Osteoblast (primary cell): ENCODE measurements at regions not wholly inside any gene's neighbourhood (a gene's known extent, or its start where the extent isn't known, plus 50 kb on each side); places are given as distances from the start of the nearest gene placed in this dataset.
A peak's percentile ranks its signal among the peaks of the same experiment; 100 is the strongest.

Source experiments
- DNase-seq: peaks from one replicate; pipeline ENCODE4 v3.0.0; 2011; ENCODE audit warnings: low spot score, mixed read lengths; ENCODE audit not compliant: insufficient read length; ENCODE audit errors: missing footprints
- H2AFZ ChIP-seq: 2 replicates; pipeline ENCODE4 v1.6.0; 2011; ENCODE audit warnings: mild to moderate bottlenecking, low read length
- H3K27ac ChIP-seq: 2 replicates; pipeline ENCODE4 v1.5.1; 2011; ENCODE audit warnings: mild to moderate bottlenecking, low read depth, low read length, moderate library complexity
- H3K27me3 ChIP-seq: 2 replicates; pipeline ENCODE4 v1.6.0; 2012; ENCODE audit warnings: mild to moderate bottlenecking, control low read depth, inconsistent platforms, low read length, moderate library complexity; ENCODE audit not compliant: insufficient read depth
- H3K36me3 ChIP-seq: 2 replicates; pipeline ENCODE4 v1.5.1; 2011; ENCODE audit warnings: mild to moderate bottlenecking, low read length, control low read depth, moderate library complexity; ENCODE audit not compliant: insufficient read depth
- H3K4me1 ChIP-seq: 2 replicates; pipeline ENCODE4 v1.5.1; 2011; ENCODE audit warnings: mild to moderate bottlenecking, low read length, control low read depth, moderate library complexity; ENCODE audit not compliant: insufficient read depth
- H3K4me2 ChIP-seq: 2 replicates; pipeline ENCODE4 v1.6.0; 2011; ENCODE audit warnings: mild to moderate bottlenecking, low read length; ENCODE audit not compliant: insufficient read depth
- H3K4me3 ChIP-seq: fragments of 200-600 bp; sonication (generic); 3 replicates; pipeline ENCODE4 v1.5.1; 2012; ENCODE audit warnings: mild to moderate bottlenecking, low read length, inconsistent platforms; ENCODE audit not compliant: insufficient read depth
- H3K79me2 ChIP-seq: 2 replicates; pipeline ENCODE4 v1.6.0; 2012; ENCODE audit warnings: mild to moderate bottlenecking, low read length, control low read depth, inconsistent platforms; ENCODE audit not compliant: insufficient read depth
- H3K9me3 ChIP-seq: 2 replicates; pipeline ENCODE4 v1.5.1; 2011; ENCODE audit warnings: low read depth, low read length, control low read depth
- H4K20me1 ChIP-seq: 2 replicates; pipeline ENCODE4 v1.6.0; 2012; ENCODE audit warnings: mild to moderate bottlenecking, low read length, control low read depth; ENCODE audit not compliant: insufficient read depth
- CTCF ChIP-seq: IDR thresholded peaks from 2 replicates; pipeline ENCODE4 v1.5.1; 2011; ENCODE audit warnings: mild to moderate bottlenecking, low read depth, low read length, moderate library complexity; ENCODE audit errors: extremely low read depth

GRCh38 chr22:33209930-33210784 lies 152.0 kb upstream of the SYN3 start:
- Histone ChIP-seq H3K79me2 (no peaks in the 10 kb centered on the region), H3K27me3 (peaks cover 3% of the 10 kb centered on the region), H2AFZ (peak overlapping the region; percentile 25), H3K36me3 (no peaks in the 10 kb centered on the region), H3K27ac (no peak overlapping the region), H3K9me3 (no peaks in the 10 kb centered on the region), H3K4me1 (no peaks in the 10 kb centered on the region), H3K4me2 (no peak overlapping the region), H3K4me3 (no peak overlapping the region), H4K20me1 (no peaks in the 10 kb centered on the region)
- peak; percentile 87 for DNase-seq
- TF ChIP-seq CTCF, result peak; percentile 61

- Histone ChIP-seq H3K27me3 (peaks cover 8% of the 10 kb centered on the region), H3K27ac (no peak overlapping the region), H3K4me1 (no peaks in the 10 kb centered on the region), H3K9me3 (no peaks in the 10 kb centered on the region), H2AFZ (no peak overlapping the region), H3K36me3 (no peaks in the 10 kb centered on the region), H3K79me2 (no peaks in the 10 kb centered on the region), H4K20me1 (no peaks in the 10 kb centered on the region), H3K4me3 (no peak overlapping the region), H3K4me2 (no peak overlapping the region)
- TF ChIP-seq CTCF, result no peak
- DNase-seq, result no peak
Observed at GRCh38 chr22:33204408-33204807, 146.2 kb upstream of the SYN3 start.

GRCh38 chr22:33202455-33202854 lies 144.3 kb upstream of the SYN3 start:
- Histone ChIP-seq H3K4me2 (no peak overlapping the region), H3K36me3 (no peaks in the 10 kb centered on the region), H3K4me1 (no peaks in the 10 kb centered on the region), H3K9me3 (no peaks in the 10 kb centered on the region), H3K27me3 (peaks cover 8% of the 10 kb centered on the region), H3K4me3 (no peak overlapping the region), H3K79me2 (no peaks in the 10 kb centered on the region), H4K20me1 (no peaks in the 10 kb centered on the region), H3K27ac (no peak overlapping the region), H2AFZ (no peak overlapping the region)
- no peak for DNase-seq
- no peak for TF ChIP-seq CTCF

GRCh38 chr22:33194529-33195077 lies 136.4 kb upstream of the SYN3 start:
- no peaks in the 10 kb centered on the region for H4K20me1 ChIP-seq
- H3K4me3 ChIP-seq, result no peak overlapping the region
- no peaks in the 10 kb centered on the region for H3K4me1 ChIP-seq
- H3K9me3 ChIP-seq, result no peaks in the 10 kb centered on the region
- DNase-seq, result no peak
- no peaks in the 10 kb centered on the region for H3K27me3 ChIP-seq
- no peak overlapping the region for H3K27ac ChIP-seq
- H3K79me2 ChIP-seq, result no peaks in the 10 kb centered on the region
- TF ChIP-seq CTCF, result no peak
- no peak overlapping the region for H3K4me2 ChIP-seq
- H3K36me3 ChIP-seq, result no peaks in the 10 kb centered on the region
- H2AFZ ChIP-seq, result no peak overlapping the region
